C1 segment of cervical spinal cord (tissue), 14 donors: ENCODE measurements at regions not wholly inside any gene's neighbourhood (a gene's known extent, or its start where the extent isn't known, plus 50 kb on each side); places are given as distances from the start of the nearest gene placed in this dataset.
"Not testable (repeated sequence)": the region's sequence is repeated elsewhere in the genome, so short reads cannot be mapped to it uniquely, and the experiment has no call there.

Source experiments
- DNase-seq, 14 donors: peaks; one replicate each; lab custom pipeline; 2025; lab: John Stamatoyannopoulos, UW

- DNase-seq, result no peak
Observed at GRCh38 chr7:46628389-46628788, 707.3 kb upstream of the IGFBP3 start.

DNA sequence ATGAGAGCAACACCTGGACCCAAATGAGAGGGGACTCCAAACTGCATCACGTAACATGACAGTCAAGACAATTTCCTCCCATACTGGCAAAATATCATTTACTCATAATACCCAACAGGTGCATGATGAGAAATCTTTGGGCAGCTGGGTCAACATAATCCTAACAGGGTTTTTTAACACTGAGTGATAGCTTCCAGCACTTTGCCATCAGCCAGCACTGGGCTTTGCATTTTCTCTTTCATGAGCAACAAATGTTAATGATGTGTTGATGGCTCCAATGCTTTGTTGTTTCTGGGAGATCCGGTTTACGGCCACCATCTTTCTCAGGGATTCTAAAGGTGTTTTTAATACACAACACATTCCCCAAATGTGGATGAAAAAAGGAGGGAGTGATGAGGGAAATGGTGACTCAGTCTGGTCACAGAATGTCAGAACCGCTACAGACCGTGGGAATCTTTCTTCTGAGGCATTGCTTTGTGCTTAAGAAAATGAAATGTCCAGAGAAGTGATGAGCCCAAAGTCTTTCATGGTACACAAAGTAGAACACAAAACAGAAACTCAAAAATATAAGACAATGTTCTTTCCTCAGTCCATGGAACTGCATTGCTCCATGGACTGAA, 705.7 kb upstream of the IGFBP3 start:
- DNase-seq, result no peak

DNA sequence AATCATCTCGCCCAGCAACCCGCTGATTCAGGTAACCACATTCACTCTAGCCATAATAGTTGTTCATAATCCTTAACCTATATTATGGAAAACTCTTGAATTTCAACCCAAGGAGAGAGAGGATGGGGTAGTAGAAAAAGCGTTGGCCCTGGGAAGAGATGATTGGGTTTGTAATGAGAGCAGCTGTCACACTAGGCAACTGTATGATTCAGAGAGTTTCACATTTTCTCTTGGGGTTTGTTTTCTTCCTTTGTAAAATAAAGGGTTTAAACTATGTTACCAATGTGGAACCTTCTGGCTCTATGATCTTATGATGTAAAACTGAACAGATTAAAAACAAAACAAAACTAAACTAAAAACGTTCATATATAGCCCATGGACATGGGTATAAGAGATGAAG, 705.2 kb upstream of the IGFBP3 start:
- DNase-seq, result no peak

GRCh38 chr7:46625032-46625431, 704.0 kb upstream of the IGFBP3 start:
- DNase-seq, result no peak

DNA sequence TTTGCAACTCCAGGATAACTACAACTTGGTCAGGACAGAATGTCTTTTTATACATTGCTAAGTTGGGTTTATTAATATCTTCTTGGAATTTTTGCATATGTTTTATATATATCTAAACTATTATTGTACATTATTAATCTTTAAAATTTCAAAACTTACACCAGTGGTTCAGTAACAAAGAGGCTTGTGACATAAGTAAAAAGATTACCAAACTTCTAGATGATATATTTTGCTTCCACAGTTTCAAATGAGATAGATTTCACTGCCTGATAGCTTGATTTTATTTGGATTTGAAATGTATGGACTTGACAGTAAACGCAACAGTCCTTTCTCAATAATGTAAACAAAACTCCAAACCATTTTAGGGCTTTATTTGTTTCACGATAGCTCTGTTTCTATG, 701.2 kb upstream of the IGFBP3 start:
- DNase-seq, result no peak

DNA sequence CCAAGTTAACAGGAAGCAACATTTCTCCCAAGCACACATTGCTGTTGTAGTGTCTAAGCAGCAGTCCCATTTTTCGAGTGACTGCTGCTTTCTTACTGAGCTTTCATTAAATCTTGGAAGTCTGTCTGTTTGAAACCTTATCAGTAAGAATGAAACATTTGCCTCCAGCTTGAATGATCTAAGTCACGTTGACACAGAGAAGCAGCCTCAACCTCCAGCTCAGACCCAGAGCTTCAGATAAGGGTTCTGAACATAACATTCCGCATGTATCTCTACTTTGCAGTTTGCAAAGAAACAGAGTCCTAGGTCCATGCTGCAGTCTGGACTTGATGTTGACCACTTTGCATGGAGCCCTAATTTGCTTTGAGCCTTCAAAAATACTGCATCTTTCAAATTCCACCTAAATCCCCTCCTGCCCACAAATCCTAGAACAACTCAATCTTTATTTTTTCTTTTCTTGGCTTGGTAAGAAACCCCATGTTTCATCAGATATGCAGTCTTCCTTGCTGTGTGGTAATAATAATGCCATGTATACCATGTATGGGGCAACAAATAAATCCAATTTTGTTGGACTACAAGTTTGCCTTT, 698.7 kb upstream of the IGFBP3 start:
- no peak for DNase-seq

DNA sequence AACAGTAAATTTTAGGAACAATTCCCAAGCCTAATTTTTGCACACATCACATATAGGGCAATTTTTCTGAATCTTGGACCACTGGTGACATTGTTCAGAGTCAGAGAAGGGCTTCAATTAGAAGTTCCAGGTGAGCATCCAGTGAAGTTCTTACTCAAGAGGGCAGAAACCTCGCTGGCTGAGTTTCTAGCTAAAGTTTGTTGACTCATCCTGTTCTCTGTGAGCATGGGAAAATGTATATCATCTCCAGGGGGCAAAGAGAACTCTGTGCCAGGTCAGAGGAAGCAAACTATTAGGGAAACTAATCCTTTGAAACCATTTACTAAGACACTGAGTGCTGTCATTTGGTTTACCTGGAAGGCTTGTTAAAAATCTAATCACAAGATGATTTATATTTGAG, 695.6 kb upstream of the IGFBP3 start:
- DNase-seq, result no peak

- DNase-seq, result no peak
Observed at GRCh38 chr7:46613551-46613950, 692.5 kb upstream of the IGFBP3 start.

- DNase-seq, result no peak
Observed at GRCh38 chr7:46613116-46613515, 692.0 kb upstream of the IGFBP3 start.

DNA sequence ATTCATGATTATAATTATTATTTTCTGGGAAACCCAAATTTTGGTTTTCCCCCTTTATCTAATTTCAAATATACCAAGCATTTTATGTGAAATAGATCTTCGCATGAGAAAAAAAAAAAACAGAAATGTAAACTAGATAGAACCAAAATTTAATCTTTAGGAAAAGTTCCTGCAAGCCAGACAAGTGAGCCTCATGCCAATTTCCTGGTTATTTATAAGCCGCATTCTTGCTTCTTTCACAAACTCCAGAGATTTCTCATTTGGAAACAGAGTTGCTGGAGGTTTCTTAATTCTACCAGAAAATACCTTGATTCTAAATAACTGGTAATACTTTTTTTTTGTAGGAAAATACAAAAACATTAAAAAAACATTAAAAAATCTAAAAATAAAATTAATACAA, 690.4 kb upstream of the IGFBP3 start:
- DNase-seq, result no peak

DNA sequence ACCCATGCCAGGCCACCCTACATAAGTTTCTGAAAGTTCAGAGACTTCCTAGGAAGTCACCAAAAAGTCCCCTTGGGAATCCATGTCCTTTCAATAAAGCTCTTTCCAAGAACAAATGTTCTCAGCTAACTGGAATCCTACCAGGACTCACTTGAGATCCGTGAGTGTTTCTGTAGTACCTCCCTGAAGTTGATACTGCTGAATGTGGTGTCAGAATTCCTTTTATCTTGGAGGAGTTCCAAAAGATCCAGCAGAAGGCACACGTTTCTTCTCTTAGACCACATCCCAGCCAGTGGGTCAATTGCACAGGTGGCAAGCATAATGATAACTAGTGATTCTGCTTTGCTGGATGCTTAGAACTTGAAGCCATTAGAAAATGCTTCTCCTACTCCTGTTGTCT, 689.7 kb upstream of the IGFBP3 start:
- DNase-seq, result no peak

DNA sequence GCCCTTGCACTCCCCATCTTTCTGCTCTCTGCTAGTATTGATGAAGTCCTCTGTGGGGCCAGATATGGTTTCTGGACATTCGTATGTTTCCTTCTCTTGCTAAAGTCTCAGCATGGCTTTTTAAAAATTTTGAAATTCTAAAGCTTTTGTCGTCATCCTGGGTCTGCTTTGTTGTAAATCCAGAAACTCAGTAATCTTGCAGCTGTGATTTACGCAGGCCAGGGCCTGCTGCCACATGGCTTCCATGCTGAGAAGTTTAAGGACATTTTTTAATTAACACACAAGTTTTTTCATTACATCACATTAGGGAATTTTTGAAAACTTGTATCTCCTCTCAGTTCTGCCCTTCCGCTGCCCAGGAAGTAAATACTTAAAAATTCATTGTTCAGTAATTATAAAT, 686.1 kb upstream of the IGFBP3 start:
- no peak for DNase-seq

DNA sequence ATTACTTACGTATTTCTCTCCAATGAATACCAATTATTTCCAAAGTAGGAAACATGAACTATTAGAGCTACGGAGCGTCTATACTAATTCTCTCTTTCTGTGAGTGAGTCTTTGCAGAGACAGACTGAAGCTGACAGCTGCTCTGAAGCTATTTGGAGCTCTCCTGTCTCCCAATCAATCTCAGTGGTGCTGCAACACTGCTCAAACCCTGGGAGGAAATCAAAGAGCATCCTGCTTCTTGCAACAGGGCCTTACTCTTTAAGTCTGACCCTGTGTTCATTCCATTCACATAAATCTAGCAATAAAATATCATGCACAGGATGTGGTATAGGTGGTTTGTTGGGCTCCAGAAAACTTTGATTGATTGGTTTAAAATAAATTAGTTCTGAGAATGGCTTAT, 685.7 kb upstream of the IGFBP3 start:
- no peak for DNase-seq

DNA sequence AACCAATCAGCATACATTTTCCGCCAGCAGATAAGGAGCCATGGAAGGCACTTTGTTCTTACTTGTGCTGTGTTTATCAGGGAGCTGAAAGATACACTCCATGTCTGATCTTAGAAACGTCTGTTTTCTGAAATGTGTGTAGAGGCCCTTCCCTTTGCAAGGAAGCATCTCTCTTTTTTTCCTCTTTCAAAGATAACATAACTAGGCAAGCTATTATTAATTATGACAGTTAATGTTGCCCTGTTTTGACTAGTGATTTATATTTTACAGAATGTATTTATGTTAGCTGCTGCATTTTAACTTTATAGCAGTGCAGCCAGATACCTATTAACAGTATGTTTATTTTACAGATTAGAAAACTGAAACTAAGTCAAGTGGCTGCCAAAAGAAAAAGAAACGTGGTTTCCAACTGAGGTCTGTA, 683.2 kb upstream of the IGFBP3 start:
- no peak for DNase-seq

- DNase-seq, result peak in 1 of 14 donors; percentile 4
Observed at GRCh38 chr7:46603780-46604179, 682.7 kb upstream of the IGFBP3 start.

DNA sequence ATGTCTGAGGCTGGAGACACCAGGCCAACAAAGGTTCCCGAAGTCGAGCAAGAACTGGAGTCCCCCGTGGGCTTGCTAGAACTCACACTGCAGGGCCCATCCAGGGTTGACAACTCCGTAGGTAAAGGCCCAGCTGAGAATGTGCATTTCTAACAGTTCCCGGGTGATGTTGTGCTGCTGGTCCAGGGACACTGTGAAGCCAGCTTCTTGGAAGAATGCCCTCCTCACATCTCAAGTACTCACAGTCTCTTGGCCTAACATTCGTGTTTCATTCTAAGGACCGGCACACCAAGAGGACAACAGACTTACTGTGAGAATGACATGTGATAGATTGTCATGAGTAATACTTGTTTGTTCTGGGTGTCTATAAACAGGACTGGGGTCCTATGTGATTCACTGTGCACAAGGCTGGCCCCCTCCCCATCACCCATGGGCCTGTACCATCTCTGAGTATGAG, 682.3 kb upstream of the IGFBP3 start:
- no peak for DNase-seq

DNA sequence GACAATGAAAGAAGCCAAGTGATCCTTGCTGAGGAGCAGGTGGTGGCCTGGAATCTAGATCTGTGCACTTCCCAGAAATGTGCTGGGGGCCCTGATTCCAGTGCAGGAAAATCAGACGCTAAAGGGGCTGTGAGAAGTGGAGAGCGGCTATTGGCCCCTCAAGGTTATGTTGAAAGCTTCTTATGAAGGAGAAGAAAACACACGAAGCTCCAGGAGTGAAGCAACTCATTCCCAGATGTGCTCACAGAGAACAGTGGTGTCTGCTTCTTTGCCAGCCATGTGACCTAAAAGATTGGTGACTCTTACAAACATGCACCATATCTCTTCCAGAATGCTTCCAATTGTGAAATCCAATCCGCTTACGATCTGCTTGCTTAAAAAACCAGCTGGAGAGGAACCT, 679.3 kb upstream of the IGFBP3 start:
- no peak for DNase-seq

DNA sequence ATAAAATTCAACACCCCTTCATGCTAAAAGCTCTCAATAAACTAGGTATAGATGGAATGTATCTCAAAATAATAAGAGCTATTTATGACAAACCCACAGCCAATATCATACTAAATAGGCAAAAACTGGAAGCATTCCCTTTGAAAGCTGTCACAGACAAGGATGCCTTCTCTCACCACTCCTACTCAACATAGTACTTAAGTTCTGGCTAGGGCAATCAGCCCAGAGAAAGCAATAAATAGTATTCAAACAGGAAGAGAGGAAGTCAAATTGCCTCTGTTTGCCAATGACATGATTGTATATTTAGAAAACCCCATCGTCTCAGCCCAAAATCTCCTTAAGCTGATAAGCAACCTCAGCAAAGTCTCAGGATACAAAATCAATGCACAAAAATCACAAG, 673.8 kb upstream of the IGFBP3 start:
- not testable (repeated sequence) for DNase-seq

GRCh38 chr7:46590918-46591905, 670.1 kb upstream of the IGFBP3 start:
- not testable (repeated sequence) for DNase-seq

DNA sequence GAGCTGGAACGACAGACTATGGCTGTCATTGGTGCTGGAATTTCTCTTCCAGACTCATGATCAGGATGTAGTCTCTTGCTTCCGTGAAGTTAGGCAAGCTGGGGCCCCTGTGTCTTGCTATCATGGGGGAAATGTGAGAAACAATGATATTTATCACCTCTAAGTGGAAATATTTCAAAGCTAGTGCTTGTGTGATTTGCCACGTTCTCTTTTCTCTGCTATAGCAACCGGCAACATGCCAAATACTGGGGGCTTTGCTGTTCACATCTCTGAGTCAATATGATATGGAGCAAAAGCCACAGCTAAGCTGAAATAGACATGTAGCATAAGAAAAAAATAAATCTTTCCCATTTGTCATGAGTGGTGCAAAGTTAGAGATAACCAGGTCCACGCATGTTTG, 668.2 kb upstream of the IGFBP3 start:
- no peak for DNase-seq

DNA sequence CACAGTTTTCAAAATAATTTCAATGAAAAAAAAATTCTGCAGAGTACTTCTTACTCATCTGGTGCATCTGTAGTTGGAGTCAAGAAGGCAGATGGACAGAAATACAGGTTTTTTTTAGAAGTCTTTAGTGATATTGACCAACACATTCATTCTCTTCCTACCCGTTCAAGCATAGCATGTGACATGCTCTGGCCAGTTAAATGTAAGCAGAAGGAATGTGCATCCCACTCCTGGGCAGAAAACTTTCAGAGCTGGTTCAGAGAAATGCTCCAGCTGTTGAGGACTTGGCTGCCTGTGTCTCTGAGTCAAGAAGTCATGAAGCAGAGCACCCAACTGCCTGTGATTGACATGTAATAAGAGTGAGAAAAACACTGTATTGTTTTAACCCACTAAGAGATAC, 665.3 kb upstream of the IGFBP3 start:
- no peak for DNase-seq

GRCh38 chr7:46583656-46584055, 662.6 kb upstream of the IGFBP3 start:
- no peak for DNase-seq

DNA sequence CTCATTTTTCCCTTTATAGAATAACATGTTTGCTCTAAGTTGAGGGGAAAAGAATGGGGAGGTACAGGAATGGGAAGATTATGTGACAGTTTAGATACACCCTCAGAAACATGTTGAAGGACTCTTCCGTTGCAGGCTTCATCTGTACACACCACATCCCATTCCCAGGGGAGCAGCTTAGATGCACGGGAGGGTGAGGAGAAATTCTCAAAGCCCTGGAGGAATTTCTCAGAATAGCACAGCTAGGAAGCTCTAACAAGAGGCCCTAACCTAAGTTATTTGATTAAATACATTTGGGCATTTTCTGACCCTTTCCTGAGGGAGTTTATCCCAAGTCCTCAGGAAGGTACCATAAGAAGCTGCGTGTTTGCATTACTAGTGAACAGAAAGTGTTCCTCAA, 660.2 kb upstream of the IGFBP3 start:
- no peak for DNase-seq
